ENCODE measurements at regions not wholly inside any gene's neighbourhood (a gene's known extent, or its start where the extent isn't known, plus 50 kb on each side); places are given as distances from the start of the nearest gene placed in this dataset.
A peak's percentile ranks its signal among the peaks of the same experiment; 100 is the strongest.

DNA sequence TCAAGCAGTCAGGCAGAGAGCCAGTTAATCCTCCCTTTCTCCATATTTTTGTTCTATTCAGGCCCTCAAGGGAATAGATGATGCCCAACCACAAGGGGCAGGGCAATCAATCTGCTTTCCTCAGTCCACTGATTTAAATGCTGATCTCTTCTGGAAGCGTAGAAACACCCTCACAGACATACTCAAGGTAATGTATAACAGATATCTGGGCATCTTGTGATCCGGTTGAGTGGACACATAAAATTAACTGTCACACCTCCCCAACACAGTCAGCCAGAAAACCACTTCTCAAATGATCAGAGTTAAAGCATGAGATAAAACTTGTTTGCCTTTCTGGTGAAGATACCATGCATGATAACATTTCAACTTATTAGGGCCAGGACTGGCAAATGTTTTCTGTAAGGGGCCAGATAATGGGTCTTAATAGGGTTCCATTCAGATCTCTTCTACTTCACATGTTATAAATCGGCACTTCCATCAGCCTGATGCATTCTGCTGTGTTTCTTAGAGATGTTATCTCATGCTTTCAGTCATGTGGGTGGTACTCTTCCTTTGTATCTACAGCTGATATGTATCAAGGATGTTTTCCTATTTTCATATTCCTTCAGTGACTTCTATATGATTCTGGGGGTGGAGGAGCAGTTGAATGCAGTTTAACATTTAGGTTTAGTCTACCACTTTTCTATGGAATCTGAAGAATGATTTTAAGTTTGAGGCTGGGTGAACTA lies 58.9 kb upstream of the CNTLN start:
- 0 out of 2 replicates have a peak, but pooled peaks cover 5% of the 10 kb centered on the region for H3K9me2 ChIP-seq (ENCODE audit: insufficient read depth)
- Mint-ChIP-seq H3K9me3 (peaks cover 8% of the 10 kb centered on the region), H3K27ac (no peak overlapping the region), H3K4me1 (no peaks in the 10 kb centered on the region), H3K27me3 (ENCODE audit: insufficient read depth, low read depth, poor library complexity) (peaks cover 10% of the 10 kb centered on the region), H3K4me3 (no peak overlapping the region), H3K36me3 (ENCODE audit: low read depth) (no peaks in the 10 kb centered on the region)
- TF ChIP-seq, protein P1, sequence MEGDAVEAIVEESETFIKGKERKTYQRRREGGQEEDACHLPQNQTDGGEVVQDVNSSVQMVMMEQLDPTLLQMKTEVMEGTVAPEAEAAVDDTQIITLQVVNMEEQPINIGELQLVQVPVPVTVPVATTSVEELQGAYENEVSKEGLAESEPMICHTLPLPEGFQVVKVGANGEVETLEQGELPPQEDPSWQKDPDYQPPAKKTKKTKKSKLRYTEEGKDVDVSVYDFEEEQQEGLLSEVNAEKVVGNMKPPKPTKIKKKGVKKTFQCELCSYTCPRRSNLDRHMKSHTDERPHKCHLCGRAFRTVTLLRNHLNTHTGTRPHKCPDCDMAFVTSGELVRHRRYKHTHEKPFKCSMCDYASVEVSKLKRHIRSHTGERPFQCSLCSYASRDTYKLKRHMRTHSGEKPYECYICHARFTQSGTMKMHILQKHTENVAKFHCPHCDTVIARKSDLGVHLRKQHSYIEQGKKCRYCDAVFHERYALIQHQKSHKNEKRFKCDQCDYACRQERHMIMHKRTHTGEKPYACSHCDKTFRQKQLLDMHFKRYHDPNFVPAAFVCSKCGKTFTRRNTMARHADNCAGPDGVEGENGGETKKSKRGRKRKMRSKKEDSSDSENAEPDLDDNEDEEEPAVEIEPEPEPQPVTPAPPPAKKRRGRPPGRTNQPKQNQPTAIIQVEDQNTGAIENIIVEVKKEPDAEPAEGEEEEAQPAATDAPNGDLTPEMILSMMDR (conservative IDR thresholded peaks at IDR 0.05; ENCODE audit: low read depth in 2 of 2): 0 out of 4 replicates have a peak, but pooled peaks of 1 of the 2 experiments have one; percentile 17
- no peak for TF ChIP-seq STAT1 (IDR thresholded peaks at IDR 0.05; ENCODE audit: unreplicated experiment)
- no peak for TF ChIP-seq POLR2AphosphoS5 (IDR thresholded peaks at IDR 0.05; ENCODE audit: low read depth)
- H4K20me1 ChIP-seq (replicated peaks; ENCODE audit: insufficient read depth): no peaks in the 10 kb centered on the region
- H2AFZ ChIP-seq: no peak overlapping the region
- no peaks in the 10 kb centered on the region for H3K79me2 ChIP-seq (replicated peaks; ENCODE audit: insufficient read depth)
- H3F3A ChIP-seq (replicated peaks; ENCODE audit: low read depth): no peaks in the 10 kb centered on the region
- no peak overlapping the region for H3K4me2 ChIP-seq
- H3K4me3 ChIP-seq: no peak overlapping the region
- no peaks in the 10 kb centered on the region for H3K4me1 ChIP-seq (ENCODE audit: insufficient read depth)
- H3K27ac ChIP-seq (ENCODE audit: low read depth): no peak overlapping the region
- H3K36me3 ChIP-seq (ENCODE audit: insufficient read depth): no peaks in the 10 kb centered on the region
- DNase-seq (ENCODE audit: low spot score) (no peak), ATAC-seq (no peak)
- H3K27me3 ChIP-seq (ENCODE audit: insufficient read depth): no peaks in the 10 kb centered on the region

DNA sequence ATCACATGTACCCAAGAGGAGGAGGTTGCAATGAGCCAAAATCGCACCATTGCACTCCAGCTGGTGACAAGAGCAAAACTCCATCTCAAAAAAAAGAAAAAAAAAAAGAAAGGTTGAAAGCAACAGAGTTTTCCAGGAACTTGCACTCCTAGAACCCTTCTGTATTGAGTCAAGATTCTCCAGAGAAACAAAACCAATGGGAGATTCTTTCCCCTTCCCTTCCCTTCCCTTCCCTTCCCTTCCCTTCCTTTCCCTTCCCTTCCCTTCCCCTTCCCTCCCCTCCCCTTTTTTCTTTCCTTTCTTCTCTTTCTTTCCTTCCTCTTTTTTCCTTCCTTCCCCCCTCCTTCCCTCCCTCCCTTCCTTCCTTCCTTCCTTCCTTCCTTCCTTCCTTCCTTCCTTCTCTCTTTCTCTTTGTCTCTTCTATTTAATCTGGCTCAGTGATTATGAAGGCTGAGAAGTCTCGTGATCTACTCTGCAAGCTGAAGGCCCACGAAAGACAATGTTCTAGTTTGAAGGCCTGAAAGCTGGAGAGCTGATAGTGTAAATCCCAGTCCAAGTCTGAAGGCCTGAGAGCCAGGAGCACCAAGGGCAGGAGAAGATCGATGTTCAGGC lies 59.6 kb upstream of the CNTLN start:
- H3F3A ChIP-seq (replicated peaks; ENCODE audit: low read depth): no peaks in the 10 kb centered on the region
- DNase-seq (ENCODE audit: low spot score) (no peak), ATAC-seq (no peak)
- no peaks in the 10 kb centered on the region for H3K4me1 Mint-ChIP-seq
- no peak overlapping the region for H3K4me2 ChIP-seq
- peaks cover 8% of the 10 kb centered on the region for H3K9me3 Mint-ChIP-seq
- no peaks in the 10 kb centered on the region for H3K27me3 ChIP-seq (ENCODE audit: insufficient read depth)
- no peaks in the 10 kb centered on the region for H3K36me3 Mint-ChIP-seq (ENCODE audit: low read depth)
- H4K20me1 ChIP-seq (replicated peaks; ENCODE audit: insufficient read depth): no peaks in the 10 kb centered on the region
- H3K4me1 ChIP-seq (ENCODE audit: insufficient read depth): no peaks in the 10 kb centered on the region
- no peak overlapping the region for H3K27ac Mint-ChIP-seq
- H3K4me3 Mint-ChIP-seq: no peak overlapping the region
- no peak overlapping the region for H3K27ac ChIP-seq (ENCODE audit: low read depth)
- no peaks in the 10 kb centered on the region for H3K79me2 ChIP-seq (replicated peaks; ENCODE audit: insufficient read depth)
- peaks cover 10% of the 10 kb centered on the region for H3K27me3 Mint-ChIP-seq (ENCODE audit: insufficient read depth, low read depth, poor library complexity)
- H3K9me2 ChIP-seq (ENCODE audit: insufficient read depth): 0 out of 2 replicates have a peak, but pooled peaks cover 5% of the 10 kb centered on the region
- no peaks in the 10 kb centered on the region for H3K36me3 ChIP-seq (ENCODE audit: insufficient read depth)
- H2AFZ ChIP-seq: no peak overlapping the region
- no peak overlapping the region for H3K4me3 ChIP-seq
- TF ChIP-seq, protein P2, sequence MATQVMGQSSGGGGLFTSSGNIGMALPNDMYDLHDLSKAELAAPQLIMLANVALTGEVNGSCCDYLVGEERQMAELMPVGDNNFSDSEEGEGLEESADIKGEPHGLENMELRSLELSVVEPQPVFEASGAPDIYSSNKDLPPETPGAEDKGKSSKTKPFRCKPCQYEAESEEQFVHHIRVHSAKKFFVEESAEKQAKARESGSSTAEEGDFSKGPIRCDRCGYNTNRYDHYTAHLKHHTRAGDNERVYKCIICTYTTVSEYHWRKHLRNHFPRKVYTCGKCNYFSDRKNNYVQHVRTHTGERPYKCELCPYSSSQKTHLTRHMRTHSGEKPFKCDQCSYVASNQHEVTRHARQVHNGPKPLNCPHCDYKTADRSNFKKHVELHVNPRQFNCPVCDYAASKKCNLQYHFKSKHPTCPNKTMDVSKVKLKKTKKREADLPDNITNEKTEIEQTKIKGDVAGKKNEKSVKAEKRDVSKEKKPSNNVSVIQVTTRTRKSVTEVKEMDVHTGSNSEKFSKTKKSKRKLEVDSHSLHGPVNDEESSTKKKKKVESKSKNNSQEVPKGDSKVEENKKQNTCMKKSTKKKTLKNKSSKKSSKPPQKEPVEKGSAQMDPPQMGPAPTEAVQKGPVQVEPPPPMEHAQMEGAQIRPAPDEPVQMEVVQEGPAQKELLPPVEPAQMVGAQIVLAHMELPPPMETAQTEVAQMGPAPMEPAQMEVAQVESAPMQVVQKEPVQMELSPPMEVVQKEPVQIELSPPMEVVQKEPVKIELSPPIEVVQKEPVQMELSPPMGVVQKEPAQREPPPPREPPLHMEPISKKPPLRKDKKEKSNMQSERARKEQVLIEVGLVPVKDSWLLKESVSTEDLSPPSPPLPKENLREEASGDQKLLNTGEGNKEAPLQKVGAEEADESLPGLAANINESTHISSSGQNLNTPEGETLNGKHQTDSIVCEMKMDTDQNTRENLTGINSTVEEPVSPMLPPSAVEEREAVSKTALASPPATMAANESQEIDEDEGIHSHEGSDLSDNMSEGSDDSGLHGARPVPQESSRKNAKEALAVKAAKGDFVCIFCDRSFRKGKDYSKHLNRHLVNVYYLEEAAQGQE (IDR thresholded peaks at IDR 0.05; ENCODE audit: unreplicated experiment): no peak
- TF ChIP-seq JUNB (IDR thresholded peaks at IDR 0.05; ENCODE audit: unreplicated experiment) (no peak), CREB1 (CRISPR knock-in tag; IDR thresholded peaks at IDR 0.05; ENCODE audit: low read depth) (no peak), ZNF331 (CRISPR knock-in tag; IDR thresholded peaks at IDR 0.05; ENCODE audit: low read depth) (no peak), EZH2phosphoT487 (IDR thresholded peaks at IDR 0.05; ENCODE audit: unreplicated experiment) (no peak), EZH2 (IDR thresholded peaks at IDR 0.05; ENCODE audit: low read depth, unreplicated experiment) (no peak), STAT1 (IDR thresholded peaks at IDR 0.05; ENCODE audit: unreplicated experiment) (no peak), POLR2AphosphoS5 (IDR thresholded peaks at IDR 0.05; ENCODE audit: low read depth) (no peak), ZNF114 (CRISPR knock-in tag; IDR thresholded peaks at IDR 0.05) (no peak)
- TF ChIP-seq, protein P3, sequence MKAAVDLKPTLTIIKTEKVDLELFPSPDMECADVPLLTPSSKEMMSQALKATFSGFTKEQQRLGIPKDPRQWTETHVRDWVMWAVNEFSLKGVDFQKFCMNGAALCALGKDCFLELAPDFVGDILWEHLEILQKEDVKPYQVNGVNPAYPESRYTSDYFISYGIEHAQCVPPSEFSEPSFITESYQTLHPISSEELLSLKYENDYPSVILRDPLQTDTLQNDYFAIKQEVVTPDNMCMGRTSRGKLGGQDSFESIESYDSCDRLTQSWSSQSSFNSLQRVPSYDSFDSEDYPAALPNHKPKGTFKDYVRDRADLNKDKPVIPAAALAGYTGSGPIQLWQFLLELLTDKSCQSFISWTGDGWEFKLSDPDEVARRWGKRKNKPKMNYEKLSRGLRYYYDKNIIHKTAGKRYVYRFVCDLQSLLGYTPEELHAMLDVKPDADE (IDR thresholded peaks at IDR 0.05): no peak
- TF ChIP-seq, protein P1 (conservative IDR thresholded peaks at IDR 0.05; ENCODE audit: low read depth in 2 of 2): no peak
